IMR-90 (cell line): ENCODE measurements at regions not wholly inside any gene's neighbourhood (a gene's known extent, or its start where the extent isn't known, plus 50 kb on each side); places are given as distances from the start of the nearest gene placed in this dataset.

Experiments used
- ATAC-seq: fragments of 200-7000 bp; cut with Tn5 transposase; 2 replicates; pipeline ENCODE4 v1.9.1; 2020; ENCODE audit warnings: low read depth, mild to moderate bottlenecking, moderate library complexity
- BruUV-seq: library from RNA; stranded (reverse); fragments of 400-500 nt; replicated peaks from 2 replicates; lab custom pipeline; 2021; lab: Mats Ljungman, UMichigan
- CTCF ChIA-PET: fragments of 300-600 bp; formaldehyde crosslinking; extraction: SDS; loops from one replicate; lab custom pipeline; 2021; ENCODE audit warnings: antibody characterized with exemption; lab: Yijun Ruan, JAX
- POLR2A ChIA-PET: fragments of 300-600 bp; sonication (Branson Sonifier 250); formaldehyde crosslinking; loops from one replicate; lab custom pipeline; 2022; ENCODE audit warnings: antibody characterized with exemption; ENCODE audit not compliant: unreplicated experiment; lab: Charles Lee
- DNase-seq: peaks from one replicate; pipeline ENCODE4 v3.0.0; 2013
- H2AFZ ChIP-seq: replicated peaks from 2 replicates; pipeline ENCODE3; 2013; ENCODE audit warnings: low read length, mild to moderate bottlenecking; ENCODE audit not compliant: poor library complexity
- H2AK5ac ChIP-seq: 2 replicates; pipeline ENCODE4 v1.6.1; 2013; ENCODE audit warnings: low read depth, low read length, inconsistent platforms
- H2AK9ac ChIP-seq: replicated peaks from 2 replicates; pipeline ENCODE3; 2013; ENCODE audit warnings: mild to moderate bottlenecking, low read depth, low read length, moderate library complexity; ENCODE audit not compliant: poor library complexity
- H2BK120ac ChIP-seq: 2 replicates; pipeline ENCODE4 v1.6.1; 2013; ENCODE audit warnings: low read depth, low read length, inconsistent platforms
- H2BK15ac ChIP-seq: 3 replicates; pipeline ENCODE4 v1.6.1; 2013; ENCODE audit warnings: low read depth, low read length, inconsistent platforms
- H2BK20ac ChIP-seq: 2 replicates; pipeline ENCODE4 v1.6.1; 2013; ENCODE audit warnings: low read depth, mild to moderate bottlenecking, inconsistent platforms, low read length, moderate library complexity
- H2BK5ac ChIP-seq: 2 replicates; pipeline ENCODE4 v1.6.1; 2013; ENCODE audit warnings: mild to moderate bottlenecking, low read depth, low read length, inconsistent platforms; ENCODE audit not compliant: poor library complexity, severe bottlenecking
- H3K14ac ChIP-seq: replicated peaks from 2 replicates; pipeline ENCODE4 v1.6.1; 2013; ENCODE audit warnings: low read depth, low read length, inconsistent platforms
- H3K18ac ChIP-seq: 2 replicates; pipeline ENCODE4 v1.6.1; 2013; ENCODE audit warnings: low read depth, low read length, control low read depth
- H3K23ac ChIP-seq: 2 replicates; pipeline ENCODE4 v1.6.1; 2013; ENCODE audit warnings: low read depth, low read length, inconsistent platforms
- H3K27ac ChIP-seq: 2 replicates; pipeline ENCODE4 v1.5.1; 2013; ENCODE audit warnings: mild to moderate bottlenecking, control low read depth, low read length; ENCODE audit not compliant: insufficient read depth
- H3K27me3 ChIP-seq: 2 replicates; pipeline ENCODE4 v1.6.1; 2013; ENCODE audit warnings: low read length; ENCODE audit not compliant: control insufficient read depth, insufficient read depth
- H3K36me3 ChIP-seq: 2 replicates; pipeline ENCODE4 v1.6.1; 2013; ENCODE audit warnings: low read length, mixed read lengths; ENCODE audit not compliant: control insufficient read depth, insufficient read depth
- H3K4ac ChIP-seq: 2 replicates; pipeline ENCODE4 v1.6.1; 2013; ENCODE audit warnings: low read depth, low read length, inconsistent platforms
- H3K4me1 ChIP-seq: 2 replicates; pipeline ENCODE4 v1.6.1; 2013; ENCODE audit warnings: low read length, mixed read lengths; ENCODE audit not compliant: control insufficient read depth, insufficient read depth
- H3K4me2 ChIP-seq: 2 replicates; pipeline ENCODE4 v1.6.1; 2013; ENCODE audit warnings: low read depth, mild to moderate bottlenecking, control low read depth, low read length, moderate library complexity
- H3K4me3 ChIP-seq: 2 replicates; pipeline ENCODE4 v1.5.1; 2013; ENCODE audit warnings: low read depth, mild to moderate bottlenecking, control low read depth, low read length, moderate library complexity; ENCODE audit not compliant: insufficient read depth
- H3K56ac ChIP-seq: 2 replicates; pipeline ENCODE4 v1.6.1; 2013; ENCODE audit warnings: low read length, inconsistent platforms; ENCODE audit not compliant: insufficient read depth; ENCODE audit errors: extremely low read depth
- H3K79me1 ChIP-seq, 2 experiments: 2 replicates each; pipeline ENCODE4 v1.6.1; 2013; ENCODE audit warnings: low read length in 2 of 2, inconsistent platforms in 1 of 2, low read depth in 1 of 2
- H3K9ac ChIP-seq: 2 replicates; pipeline ENCODE4 v1.6.1; 2013; ENCODE audit warnings: low read depth, low read length, control low read depth
- H3K9me1 ChIP-seq: 2 replicates; pipeline ENCODE4 v1.6.1; 2013; ENCODE audit warnings: low read length, inconsistent platforms; ENCODE audit not compliant: insufficient read depth
- H3K9me3 ChIP-seq: 2 replicates; pipeline ENCODE4 v1.6.1; 2013; ENCODE audit warnings: low read length; ENCODE audit not compliant: control insufficient read depth, insufficient read depth
- H4K20me1 ChIP-seq: 2 replicates; pipeline ENCODE4 v1.6.1; 2013; ENCODE audit warnings: low read length, inconsistent platforms; ENCODE audit not compliant: insufficient read depth
- H4K5ac ChIP-seq: 2 replicates; pipeline ENCODE4 v1.6.1; 2013; ENCODE audit warnings: mild to moderate bottlenecking, low read depth, low read length, control low read depth
- H4K8ac ChIP-seq, 2 experiments: 2 replicates each; pipeline ENCODE4 v1.6.1; 2013; ENCODE audit warnings: low read depth in 2 of 2, low read length in 2 of 2, control low read depth in 1 of 2, inconsistent platforms in 1 of 2
- H4K91ac ChIP-seq: 2 replicates; pipeline ENCODE4 v1.6.1; 2013; ENCODE audit warnings: low read depth, low read length, inconsistent platforms; ENCODE audit not compliant: insufficient read depth
- BHLHE40 ChIP-seq: fragments of 150-350 bp; IDR thresholded peaks from 2 replicates; pipeline ENCODE4 v1.6.1; 2016; ENCODE audit warnings: mild to moderate bottlenecking, low read depth, low read length
- CEBPB ChIP-seq: IDR thresholded peaks from 2 replicates; pipeline ENCODE4 v1.6.1; 2012; ENCODE audit warnings: low read depth, low read length, improper control_type of control experiment
- CHD1 ChIP-seq: IDR thresholded peaks from 2 replicates; pipeline ENCODE4 v1.6.1; 2012; ENCODE audit warnings: low read depth, low read length, improper control_type of control experiment
- FOS ChIP-seq: fragments of 150-350 bp; IDR thresholded peaks from 2 replicates; pipeline ENCODE4 v1.6.1; 2016; ENCODE audit warnings: low read depth, low read length
- MAFK ChIP-seq: IDR thresholded peaks from 2 replicates; pipeline ENCODE4 v1.6.1; 2012; ENCODE audit warnings: low read depth, low read length, improper control_type of control experiment
- MAZ ChIP-seq: IDR thresholded peaks from 2 replicates; pipeline ENCODE4 v1.6.1; 2012; ENCODE audit warnings: low read depth, mild to moderate bottlenecking, low read length, improper control_type of control experiment, moderate library complexity, borderline replicate concordance
- MXI1 ChIP-seq: IDR thresholded peaks from 2 replicates; pipeline ENCODE4 v1.6.1; 2012; ENCODE audit warnings: low read depth, mild to moderate bottlenecking, low read length, moderate library complexity, borderline replicate concordance
- NFE2L2 ChIP-seq: fragments of 150-350 bp; IDR thresholded peaks from 2 replicates; pipeline ENCODE4 v1.6.1; 2016; ENCODE audit warnings: low read depth, mild to moderate bottlenecking, low read length
- POLR2A ChIP-seq: IDR thresholded peaks from 2 replicates; pipeline ENCODE4 v1.6.1; 2012; ENCODE audit warnings: mild to moderate bottlenecking, low read depth, low read length
- RAD21 ChIP-seq: IDR thresholded peaks from 2 replicates; pipeline ENCODE4 v1.6.1; 2012; ENCODE audit warnings: low read length, improper control_type of control experiment
- RCOR1 ChIP-seq: IDR thresholded peaks from 2 replicates; pipeline ENCODE4 v1.6.1; 2012; ENCODE audit warnings: mild to moderate bottlenecking, low read length, improper control_type of control experiment; ENCODE audit not compliant: insufficient replicate concordance
- RFX5 ChIP-seq: IDR thresholded peaks from 2 replicates; pipeline ENCODE4 v1.8.0; 2012; ENCODE audit warnings: low read depth, mild to moderate bottlenecking, low read length, moderate library complexity
- SMC3 ChIP-seq: fragments of 150-350 bp; IDR thresholded peaks from 2 replicates; pipeline ENCODE4 v1.6.1; 2016; ENCODE audit warnings: low read depth, mild to moderate bottlenecking, antibody characterized with exemption, low read length, moderate library complexity
- USF2 ChIP-seq: fragments of 150-350 bp; IDR thresholded peaks from 2 replicates; pipeline ENCODE4 v1.6.1; 2017; ENCODE audit warnings: mild to moderate bottlenecking, antibody characterized with exemption, low read length, low read depth
- dilution Hi-C: fragments of 300-500 bp; cut with HindIII; formaldehyde crosslinking; loops from one replicate; pipeline ENCODE4 v1.14.3; 2018; ENCODE audit warnings: low sequenced_read_pairs; ENCODE audit not compliant: unreplicated experiment
- in situ Hi-C: fragments of 300-500 bp; cut with MboI; formaldehyde crosslinking; loops from 3 replicates; pipeline ENCODE4 v1.14.3; 2019; ENCODE audit warnings: low sequenced_read_pairs, inconsistent platforms, mixed read lengths
- intact Hi-C: fragments of 100-400 bp; cut with micrococcal nuclease; formaldehyde crosslinking; loops from 2 replicates; pipeline ENCODE4 v1.10.0; 2022
- TF ChIP-seq, protein P1 (sequence below): conservative IDR thresholded peaks from 2 replicates; pipeline ENCODE4 v1.5.1; 2012; ENCODE audit warnings: mild to moderate bottlenecking, low read depth, low read length, improper control_type of control experiment
- TF ChIP-seq, protein P2 (sequence below): fragments of 150-350 bp; IDR thresholded peaks from 2 replicates; pipeline ENCODE4 v1.6.1; 2016; ENCODE audit warnings: low read depth, mild to moderate bottlenecking, low read length, moderate library complexity, borderline replicate concordance

DNA sequence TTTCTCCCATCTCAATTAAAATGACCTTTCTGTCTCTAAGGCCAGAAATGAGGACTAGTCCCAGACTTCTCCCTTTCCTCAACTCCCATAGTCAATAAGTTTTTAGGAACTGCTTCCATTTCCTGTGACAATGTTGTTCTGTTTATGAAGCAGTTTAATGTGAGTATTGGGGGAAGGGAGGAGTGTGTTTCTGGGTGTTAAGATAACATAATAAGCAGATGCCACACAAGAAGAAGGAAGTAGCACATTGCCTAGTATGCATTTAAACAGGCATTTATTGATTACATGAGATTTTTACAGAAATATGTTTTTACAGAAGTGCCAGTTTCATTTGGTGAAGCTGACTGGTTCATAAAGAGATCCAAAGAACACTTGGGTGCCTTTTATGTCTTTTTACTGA lies 65.6 kb upstream of the TNR start:
- no peak for ATAC-seq
- in situ Hi-C loops = no loop called here
- BruUV-seq = no TSS peak

More for the DNA sequence above, 65.6 kb upstream of the TNR start:
- Histone ChIP-seq H3K4ac (no peak overlapping the region), H2BK5ac (no peak overlapping the region), H2BK120ac (no peak overlapping the region), H2AK9ac (no peak overlapping the region), H3K9me1 (no peaks in the 10 kb centered on the region), H4K8ac (no peak overlapping the region), H2BK15ac (no peak overlapping the region), H2AFZ (no peak overlapping the region), H3K4me1 (no peaks in the 10 kb centered on the region), H3K14ac (no peak overlapping the region), H3K18ac (no peak overlapping the region), H4K5ac (no peak overlapping the region), H3K56ac (no peak overlapping the region), H3K4me3 (no peak overlapping the region), H3K36me3 (no peaks in the 10 kb centered on the region), H4K20me1 (no peaks in the 10 kb centered on the region), H3K27me3 (no peaks in the 10 kb centered on the region), H3K27ac (no peak overlapping the region), H3K9ac (no peak overlapping the region), H3K79me1 (no peaks in the 10 kb centered on the region), H3K23ac (no peak overlapping the region), H2BK20ac (no peak overlapping the region), H4K91ac (no peak overlapping the region), H2AK5ac (no peak overlapping the region), H3K4me2 (no peak overlapping the region), H3K9me3 (no peaks in the 10 kb centered on the region)
- intact Hi-C loops (no loop called here), dilution Hi-C loops (no loop called here)
- ChIA-PET POLR2A (no interaction called here), CTCF (no interaction called here)
- TF ChIP-seq NFE2L2 (no peak), POLR2A (no peak), MXI1 (no peak), FOS (no peak), CHD1 (no peak), CEBPB (no peak), RCOR1 (no peak), MAFK (no peak), SMC3 (no peak), RFX5 (no peak), BHLHE40 (no peak), MAZ (no peak), RAD21 (no peak), USF2 (no peak)
- TF ChIP-seq, protein P1, sequence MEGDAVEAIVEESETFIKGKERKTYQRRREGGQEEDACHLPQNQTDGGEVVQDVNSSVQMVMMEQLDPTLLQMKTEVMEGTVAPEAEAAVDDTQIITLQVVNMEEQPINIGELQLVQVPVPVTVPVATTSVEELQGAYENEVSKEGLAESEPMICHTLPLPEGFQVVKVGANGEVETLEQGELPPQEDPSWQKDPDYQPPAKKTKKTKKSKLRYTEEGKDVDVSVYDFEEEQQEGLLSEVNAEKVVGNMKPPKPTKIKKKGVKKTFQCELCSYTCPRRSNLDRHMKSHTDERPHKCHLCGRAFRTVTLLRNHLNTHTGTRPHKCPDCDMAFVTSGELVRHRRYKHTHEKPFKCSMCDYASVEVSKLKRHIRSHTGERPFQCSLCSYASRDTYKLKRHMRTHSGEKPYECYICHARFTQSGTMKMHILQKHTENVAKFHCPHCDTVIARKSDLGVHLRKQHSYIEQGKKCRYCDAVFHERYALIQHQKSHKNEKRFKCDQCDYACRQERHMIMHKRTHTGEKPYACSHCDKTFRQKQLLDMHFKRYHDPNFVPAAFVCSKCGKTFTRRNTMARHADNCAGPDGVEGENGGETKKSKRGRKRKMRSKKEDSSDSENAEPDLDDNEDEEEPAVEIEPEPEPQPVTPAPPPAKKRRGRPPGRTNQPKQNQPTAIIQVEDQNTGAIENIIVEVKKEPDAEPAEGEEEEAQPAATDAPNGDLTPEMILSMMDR = no peak
- TF ChIP-seq, protein P2, sequence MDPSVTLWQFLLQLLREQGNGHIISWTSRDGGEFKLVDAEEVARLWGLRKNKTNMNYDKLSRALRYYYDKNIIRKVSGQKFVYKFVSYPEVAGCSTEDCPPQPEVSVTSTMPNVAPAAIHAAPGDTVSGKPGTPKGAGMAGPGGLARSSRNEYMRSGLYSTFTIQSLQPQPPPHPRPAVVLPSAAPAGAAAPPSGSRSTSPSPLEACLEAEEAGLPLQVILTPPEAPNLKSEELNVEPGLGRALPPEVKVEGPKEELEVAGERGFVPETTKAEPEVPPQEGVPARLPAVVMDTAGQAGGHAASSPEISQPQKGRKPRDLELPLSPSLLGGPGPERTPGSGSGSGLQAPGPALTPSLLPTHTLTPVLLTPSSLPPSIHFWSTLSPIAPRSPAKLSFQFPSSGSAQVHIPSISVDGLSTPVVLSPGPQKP = no peak
- no peak for DNase-seq
